GM21619 (cell line): ENCODE measurements at regions not wholly inside any gene's neighbourhood (a gene's known extent, or its start where the extent isn't known, plus 50 kb on each side); places are given as distances from the start of the nearest gene placed in this dataset.
A peak's percentile ranks its signal among the peaks of the same experiment; 100 is the strongest.

ENCODE experiments used
- ATAC-seq: cut with Tn5 transposase; IDR thresholded peaks from one replicate; pipeline ENCODE4 v1.9.1; 2021; ENCODE audit not compliant: unreplicated experiment

GRCh38 chr1:55658917-55659316 is 443.8 kb upstream of the USP24 start:
- no peak for ATAC-seq

- no peak for ATAC-seq
Observed at GRCh38 chr1:55654750-55655149, 439.6 kb upstream of the USP24 start.

- no peak for ATAC-seq
Observed at GRCh38 chr1:55654171-55654570, 439.0 kb upstream of the USP24 start.

- ATAC-seq = no peak
Observed at GRCh38 chr1:55650444-55650843, 435.3 kb upstream of the USP24 start.

GRCh38 chr1:55646181-55646580 is 431.0 kb upstream of the USP24 start:
- no peak for ATAC-seq

- no peak for ATAC-seq
Observed at GRCh38 chr1:55645270-55645669, 430.1 kb upstream of the USP24 start.

- no peak for ATAC-seq
Observed at GRCh38 chr1:55641947-55642346, 426.8 kb upstream of the USP24 start.

- ATAC-seq = peak; percentile 83
Observed at GRCh38 chr1:55640708-55641473, 425.7 kb upstream of the USP24 start.

GRCh38 chr1:55639526-55639925 is 424.4 kb upstream of the USP24 start:
- no peak for ATAC-seq

GRCh38 chr1:55639051-55639450 is 423.9 kb upstream of the USP24 start:
- no peak for ATAC-seq

GRCh38 chr1:55636696-55637095 is 421.5 kb upstream of the USP24 start:
- no peak for ATAC-seq

GRCh38 chr1:55635856-55636255 is 420.7 kb upstream of the USP24 start:
- ATAC-seq = no peak

GRCh38 chr1:55634516-55634915 is 419.4 kb upstream of the USP24 start:
- no peak for ATAC-seq

GRCh38 chr1:55632906-55633305 is 417.7 kb upstream of the USP24 start:
- ATAC-seq = no peak

- ATAC-seq = peak; percentile 51
Observed at GRCh38 chr1:55632058-55632457, 416.9 kb upstream of the USP24 start.

GRCh38 chr1:55631509-55631908 is 416.3 kb upstream of the USP24 start:
- no peak for ATAC-seq

- ATAC-seq = no peak
Observed at GRCh38 chr1:55626326-55626725, 411.2 kb upstream of the USP24 start.

GRCh38 chr1:55624766-55625165 is 409.6 kb upstream of the USP24 start:
- no peak for ATAC-seq

- no peak for ATAC-seq
Observed at GRCh38 chr1:55623311-55623710, 408.1 kb upstream of the USP24 start.

GRCh38 chr1:55622074-55622473 is 406.9 kb upstream of the USP24 start:
- ATAC-seq = no peak

GRCh38 chr1:55618199-55618598 is 403.0 kb upstream of the USP24 start:
- no peak for ATAC-seq

GRCh38 chr1:55617288-55617982 is 402.3 kb upstream of the USP24 start:
- ATAC-seq = no peak

- no peak for ATAC-seq
Observed at GRCh38 chr1:55612988-55613387, 397.8 kb upstream of the USP24 start.
